Endothelial cell of umbilical vein (primary cell): ENCODE measurements at regions not wholly inside any gene's neighbourhood (a gene's known extent, or its start where the extent isn't known, plus 50 kb on each side); places are given as distances from the start of the nearest gene placed in this dataset.

Experiments
- BruUV-seq: library from RNA; stranded (reverse); fragments of 400-500 nt; replicated peaks from 2 replicates; lab custom pipeline; 2021; lab: Mats Ljungman, UMichigan
- CTCF ChIA-PET: fragments of 300-600, 350-600 bp; sonication (Branson Sonifier 250); formaldehyde crosslinking; loops from one replicate; lab custom pipeline; 2021; ENCODE audit warnings: antibody characterized with exemption, inconsistent platforms; lab: Charles Lee
- POLR2A ChIA-PET: fragments of 300-600, 350-600 bp; sonication (Branson Sonifier 250); formaldehyde crosslinking; loops from one replicate; lab custom pipeline; 2021; ENCODE audit warnings: antibody characterized with exemption, inconsistent platforms; lab: Charles Lee
- DNase-seq: peaks from one replicate; pipeline ENCODE4 v3.0.0-alpha.2; 2011; ENCODE audit warnings: low read depth, low spot score
- FAIRE-seq: peaks from 2 replicates; lab custom pipeline; 2011; peaks lifted over from hg19 to GRCh38; lab: Jason Lieb, UNC
- H2AFZ ChIP-seq: 2 replicates; pipeline ENCODE4 v1.6.0; 2012; ENCODE audit warnings: low read depth, low read length, control low read depth, inconsistent platforms
- H3K27ac ChIP-seq: 2 replicates; pipeline ENCODE4 v1.5.1; 2011; ENCODE audit warnings: low read depth, mild to moderate bottlenecking, control low read depth, low read length, moderate library complexity; ENCODE audit not compliant: insufficient read depth
- H3K27me3 ChIP-seq, 2 experiments: 2 replicates each; pipeline versions ENCODE4 v1.6.0 to v1.6.1; 2011; ENCODE audit warnings: low read length in 2 of 2, mixed read lengths in 1 of 2; ENCODE audit not compliant: control insufficient read depth in 2 of 2, insufficient read depth in 2 of 2
- H3K36me3 ChIP-seq, 2 experiments: 2 replicates in 1 of 2; 3 replicates in 1 of 2; pipeline ENCODE4 v1.5.1; 2011; ENCODE audit warnings: low read length in 2 of 2, mild to moderate bottlenecking in 1 of 2, moderate library complexity in 1 of 2; ENCODE audit not compliant: control insufficient read depth in 2 of 2, insufficient read depth in 2 of 2; ENCODE audit errors: extremely low read depth in 1 of 2
- H3K4me1 ChIP-seq: 3 replicates; pipeline ENCODE4 v1.5.1; 2011; ENCODE audit warnings: mild to moderate bottlenecking, low read length; ENCODE audit not compliant: control insufficient read depth, insufficient read depth; ENCODE audit errors: extremely low read depth
- H3K4me2 ChIP-seq: 2 replicates; pipeline ENCODE4 v1.6.1; 2011; ENCODE audit warnings: low read length, control low read depth, mixed read lengths; ENCODE audit not compliant: insufficient read depth
- H3K4me3 ChIP-seq, 3 experiments: fragments of 200-600 bp in 1 of 3; sonication (generic), shearing (Covaris generic) in 1 of 3; replicated peaks in 1 of 3; 2 replicates each; pipeline ENCODE4 v1.5.1; 2011 to 2016; ENCODE audit warnings: control low read depth in 3 of 3, low read length in 3 of 3, mild to moderate bottlenecking in 2 of 3, inconsistent platforms in 1 of 3, low read depth in 1 of 3, moderate library complexity in 1 of 3; ENCODE audit not compliant: insufficient read depth in 1 of 3
- H3K79me2 ChIP-seq: 2 replicates; pipeline ENCODE4 v1.6.0; 2012; ENCODE audit warnings: low read length, inconsistent platforms; ENCODE audit not compliant: control insufficient read depth, insufficient read depth
- H3K9ac ChIP-seq: replicated peaks from 2 replicates; pipeline ENCODE3; 2011; ENCODE audit warnings: low read length, control low read depth; ENCODE audit not compliant: insufficient read depth; ENCODE audit errors: extremely low read depth
- H3K9me1 ChIP-seq: replicated peaks from 3 replicates; pipeline ENCODE4 v1.6.0; 2011; ENCODE audit warnings: mild to moderate bottlenecking, low read length; ENCODE audit not compliant: control insufficient read depth, insufficient read depth; ENCODE audit errors: extremely low read depth
- H3K9me3 ChIP-seq: replicated peaks from 2 replicates; pipeline ENCODE4 v1.5.1; 2012; ENCODE audit warnings: low read length, inconsistent platforms; ENCODE audit not compliant: control insufficient read depth, insufficient read depth
- H4K20me1 ChIP-seq: replicated peaks from 2 replicates; pipeline ENCODE3; 2011; ENCODE audit warnings: mild to moderate bottlenecking, low read length; ENCODE audit not compliant: control insufficient read depth, insufficient read depth; ENCODE audit errors: extremely low read depth
- EZH2 ChIP-seq: IDR thresholded peaks from 2 replicates; pipeline ENCODE4 v1.6.1; 2012; ENCODE audit warnings: borderline replicate concordance, low read depth, mild to moderate bottlenecking, moderate library complexity, low read length, inconsistent platforms; ENCODE audit not compliant: severe bottlenecking
- FOS ChIP-seq: IDR thresholded peaks from 2 replicates; pipeline ENCODE4 v1.6.1; 2011; ENCODE audit warnings: mild to moderate bottlenecking, low read length, moderate library complexity, borderline replicate concordance; ENCODE audit not compliant: insufficient read depth
- GATA2 ChIP-seq: IDR thresholded peaks from 2 replicates; pipeline ENCODE4 v1.7.0; 2011; ENCODE audit warnings: low read depth, mild to moderate bottlenecking, moderate library complexity, mixed read lengths, low read length; ENCODE audit not compliant: insufficient read length, insufficient read depth
- JUN ChIP-seq: IDR thresholded peaks from 2 replicates; pipeline ENCODE4 v1.6.1; 2011; ENCODE audit warnings: borderline replicate concordance, low read depth; ENCODE audit not compliant: insufficient read length, insufficient read depth
- MYC ChIP-seq: IDR thresholded peaks from one replicate; pipeline ENCODE4 v1.6.1; 2011; ENCODE audit warnings: mild to moderate bottlenecking, low read depth, low read length
- POLR2A ChIP-seq: IDR thresholded peaks from 2 replicates; pipeline ENCODE4 v1.6.1; 2012; ENCODE audit warnings: low read depth, mild to moderate bottlenecking, control low read depth, low read length
- POLR2AphosphoS5 ChIP-seq: IDR thresholded peaks from 2 replicates; pipeline ENCODE4 v1.6.1; 2012; ENCODE audit warnings: low read depth, mild to moderate bottlenecking, control low read depth, low read length, moderate library complexity; ENCODE audit not compliant: insufficient read depth
- dilution Hi-C: fragments of 300-500 bp; cut with MboI; formaldehyde crosslinking; loops from one replicate; pipeline ENCODE4 v1.15.0; 2019; ENCODE audit warnings: low sequenced_read_pairs; ENCODE audit not compliant: extremely low pct_ligation_motif_present
- intact Hi-C: fragments of 100-400 bp; cut with micrococcal nuclease; formaldehyde crosslinking; loops from one replicate; pipeline ENCODE4 v1.10.0; 2022
- TF ChIP-seq, protein P1 (sequence below), 2 donors: IDR thresholded peaks; 1 replicate in 1 of 2; 2 replicates in 1 of 2; pipeline ENCODE4 v1.5.1; 2011; ENCODE audit warnings: low read length in 2 of 2, mild to moderate bottlenecking in 2 of 2, moderate library complexity in 2 of 2, control low read depth in 1 of 2, inconsistent platforms in 1 of 2, low read depth in 1 of 2; ENCODE audit not compliant: insufficient read depth in 1 of 2; ENCODE audit errors: extremely low read depth in 1 of 2
- TF ChIP-seq, protein P2 (sequence below): IDR thresholded peaks from 2 replicates; pipeline ENCODE4 v1.6.1; 2011; ENCODE audit not compliant: insufficient read depth, insufficient read length

DNA sequence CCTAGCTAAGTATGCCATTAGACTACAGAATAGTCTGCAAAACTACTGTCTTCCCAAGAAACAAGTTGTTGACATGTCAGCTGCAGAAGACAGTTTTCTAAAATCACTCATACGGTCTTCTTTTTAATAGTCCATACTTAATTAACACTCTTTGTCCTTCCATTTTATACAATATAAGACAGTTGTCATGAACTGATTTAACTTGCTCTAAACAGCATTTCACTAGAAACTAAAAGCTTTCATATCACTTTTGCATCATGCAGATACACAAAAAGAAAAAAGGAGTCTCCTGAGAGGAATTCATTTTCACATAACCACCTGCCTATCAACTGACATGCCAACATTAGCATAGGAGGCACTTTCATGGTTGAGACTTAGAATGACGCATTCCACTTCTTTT, 1159.6 kb upstream of the CHAC2 start:
- H3K4me3 ChIP-seq = no peak overlapping the region
- BruUV-seq = no TSS peak
- ChIA-PET POLR2A (no interaction called here), CTCF (no interaction called here)
- FAIRE-seq (no peak), DNase-seq (no peak)
- no peak overlapping the region for H2AFZ ChIP-seq
- H3K27me3 ChIP-seq = no peaks in the 10 kb centered on the region
- intact Hi-C loops = no loop called here
- H3K9me1 ChIP-seq = no peaks in the 10 kb centered on the region
- H4K20me1 ChIP-seq = no peaks in the 10 kb centered on the region
- TF ChIP-seq EZH2 (no peak), JUN (no peak), POLR2AphosphoS5 (no peak), POLR2A (no peak), FOS (no peak), GATA2 (no peak), MYC (no peak)
- TF ChIP-seq, protein P1, sequence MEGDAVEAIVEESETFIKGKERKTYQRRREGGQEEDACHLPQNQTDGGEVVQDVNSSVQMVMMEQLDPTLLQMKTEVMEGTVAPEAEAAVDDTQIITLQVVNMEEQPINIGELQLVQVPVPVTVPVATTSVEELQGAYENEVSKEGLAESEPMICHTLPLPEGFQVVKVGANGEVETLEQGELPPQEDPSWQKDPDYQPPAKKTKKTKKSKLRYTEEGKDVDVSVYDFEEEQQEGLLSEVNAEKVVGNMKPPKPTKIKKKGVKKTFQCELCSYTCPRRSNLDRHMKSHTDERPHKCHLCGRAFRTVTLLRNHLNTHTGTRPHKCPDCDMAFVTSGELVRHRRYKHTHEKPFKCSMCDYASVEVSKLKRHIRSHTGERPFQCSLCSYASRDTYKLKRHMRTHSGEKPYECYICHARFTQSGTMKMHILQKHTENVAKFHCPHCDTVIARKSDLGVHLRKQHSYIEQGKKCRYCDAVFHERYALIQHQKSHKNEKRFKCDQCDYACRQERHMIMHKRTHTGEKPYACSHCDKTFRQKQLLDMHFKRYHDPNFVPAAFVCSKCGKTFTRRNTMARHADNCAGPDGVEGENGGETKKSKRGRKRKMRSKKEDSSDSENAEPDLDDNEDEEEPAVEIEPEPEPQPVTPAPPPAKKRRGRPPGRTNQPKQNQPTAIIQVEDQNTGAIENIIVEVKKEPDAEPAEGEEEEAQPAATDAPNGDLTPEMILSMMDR (IDR thresholded peaks at IDR 0.05; ENCODE audit: extremely low read depth in 1 of 2, insufficient read depth in 1 of 2, low read depth in 1 of 2, low read length in 2 of 2) = no peak
- TF ChIP-seq, protein P2, sequence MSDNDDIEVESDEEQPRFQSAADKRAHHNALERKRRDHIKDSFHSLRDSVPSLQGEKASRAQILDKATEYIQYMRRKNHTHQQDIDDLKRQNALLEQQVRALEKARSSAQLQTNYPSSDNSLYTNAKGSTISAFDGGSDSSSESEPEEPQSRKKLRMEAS = no peak
- no peaks in the 10 kb centered on the region for H3K36me3 ChIP-seq
- H3K9me3 ChIP-seq = no peaks in the 10 kb centered on the region
- no peaks in the 10 kb centered on the region for H3K79me2 ChIP-seq
- dilution Hi-C loops = no loop called here
- no peak overlapping the region for H3K27ac ChIP-seq
- no peak overlapping the region for H3K9ac ChIP-seq
- H3K4me1 ChIP-seq = no peaks in the 10 kb centered on the region
- H3K4me2 ChIP-seq = no peak overlapping the region
